Left ventricle myocardium inferior (tissue), 1 donor: ENCODE measurements at regions not wholly inside any gene's neighbourhood (a gene's known extent, or its start where the extent isn't known, plus 50 kb on each side); places are given as distances from the start of the nearest gene placed in this dataset.

Experiments
- DNase-seq: peaks from one replicate; pipeline ENCODE4 v3.0.0-alpha.2; 2020
- H3K27ac ChIP-seq: fragments of 200-600 bp; replicated peaks from 2 replicates; pipeline ENCODE4 v1.8.0; 2021
- H3K27me3 ChIP-seq: fragments of 200-600 bp; 2 replicates; pipeline ENCODE4 v1.8.0; 2021; ENCODE audit warnings: low read depth
- H3K36me3 ChIP-seq: fragments of 200-600 bp; 2 replicates; pipeline ENCODE4 v1.8.0; 2021
- H3K4me1 ChIP-seq: fragments of 200-600 bp; 2 replicates; pipeline ENCODE4 v1.8.0; 2021
- H3K4me3 ChIP-seq: fragments of 200-600 bp; 2 replicates; pipeline ENCODE4 v1.8.0; 2021; ENCODE audit warnings: mild to moderate bottlenecking, moderate library complexity
- H3K9me3 ChIP-seq: fragments of 200-600 bp; replicated peaks from 2 replicates; pipeline ENCODE4 v1.8.0; 2021
- CTCF ChIP-seq: fragments of 200-600 bp; IDR thresholded peaks from 2 replicates; pipeline ENCODE4 v1.8.0; 2021; ENCODE audit warnings: antibody characterized with exemption, mild to moderate bottlenecking, borderline replicate concordance
- intact Hi-C: fragments of 100-400 bp; cut with micrococcal nuclease; formaldehyde crosslinking; loops from one replicate; pipeline ENCODE4 v1.11.0; 2022
- donor health status: DM: no; HTN: yes; CAD: no; lungs with severe emphysema.

GRCh38 chr3:182136008-182136910 is 424.5 kb downstream of the SOX2 start:
- Histone ChIP-seq H3K4me1 (no peaks in the 10 kb centered on the region), H3K27ac (no peak overlapping the region), H3K27me3 (no peaks in the 10 kb centered on the region), H3K36me3 (no peaks in the 10 kb centered on the region), H3K4me3 (no peak overlapping the region), H3K9me3 (no peaks in the 10 kb centered on the region)
- no peak for DNase-seq
- no peak for TF ChIP-seq CTCF
- intact Hi-C loops = no loop called here

GRCh38 chr3:182138393-182138792 is 426.7 kb downstream of the SOX2 start:
- Histone ChIP-seq H3K9me3 (no peaks in the 10 kb centered on the region), H3K4me3 (no peak overlapping the region), H3K4me1 (no peaks in the 10 kb centered on the region), H3K27me3 (no peaks in the 10 kb centered on the region), H3K36me3 (no peaks in the 10 kb centered on the region), H3K27ac (no peak overlapping the region)
- no peak for DNase-seq
- no peak for TF ChIP-seq CTCF
- intact Hi-C loops = no loop called here

GRCh38 chr3:182139627-182140357 is 428.1 kb downstream of the SOX2 start:
- Histone ChIP-seq H3K36me3 (no peaks in the 10 kb centered on the region), H3K9me3 (no peaks in the 10 kb centered on the region), H3K4me3 (no peak overlapping the region), H3K27ac (no peak overlapping the region), H3K27me3 (no peaks in the 10 kb centered on the region), H3K4me1 (no peaks in the 10 kb centered on the region)
- TF ChIP-seq CTCF = no peak
- DNase-seq = no peak
- intact Hi-C loops = no loop called here

DNA sequence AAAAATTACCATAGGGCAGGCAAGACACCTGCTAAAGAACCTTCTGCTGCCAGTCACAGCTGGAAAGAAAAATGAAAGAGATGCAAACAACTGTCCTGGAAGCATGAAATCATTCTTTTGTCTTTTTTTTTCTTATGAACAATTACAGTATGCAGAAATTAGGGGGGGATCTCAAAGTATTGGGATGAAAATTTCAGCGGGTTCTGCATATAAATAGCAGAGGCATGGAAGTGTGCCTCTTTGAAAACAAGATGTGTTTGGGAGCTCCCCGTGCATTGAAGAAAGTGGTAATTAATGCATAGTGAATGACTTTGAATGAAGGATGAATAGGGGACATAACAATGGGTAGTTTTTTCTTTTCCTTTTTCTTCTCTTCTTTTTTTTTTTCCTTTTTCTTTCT is 431.2 kb downstream of the SOX2 start:
- Histone ChIP-seq H3K4me3 (no peak overlapping the region), H3K9me3 (no peaks in the 10 kb centered on the region), H3K27me3 (no peaks in the 10 kb centered on the region), H3K27ac (no peak overlapping the region), H3K4me1 (no peaks in the 10 kb centered on the region), H3K36me3 (no peaks in the 10 kb centered on the region)
- DNase-seq = no peak
- TF ChIP-seq CTCF = no peak
- intact Hi-C loops = no loop called here

DNA sequence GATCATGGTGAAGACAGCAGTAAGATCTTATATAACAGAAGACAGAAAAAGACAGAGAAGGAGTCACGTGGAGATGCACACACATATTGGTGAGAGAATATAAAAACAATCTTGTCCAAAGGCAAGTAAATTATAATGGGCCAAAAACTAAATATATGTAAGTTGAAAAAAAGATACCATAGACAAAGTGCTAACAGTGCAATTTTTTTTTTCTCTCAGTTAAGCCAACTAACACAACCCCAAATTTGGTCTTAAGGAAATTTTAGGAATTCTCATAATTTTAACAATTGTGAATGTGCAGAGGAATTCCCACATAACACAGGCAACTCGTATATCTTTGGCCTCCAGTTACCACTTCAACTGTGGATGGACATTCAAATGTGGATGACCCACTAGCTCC is 432.2 kb downstream of the SOX2 start:
- H3K4me1 ChIP-seq = no peaks in the 10 kb centered on the region
- intact Hi-C loops = no loop called here
- TF ChIP-seq CTCF = no peak
- H3K27ac ChIP-seq = no peak overlapping the region
- no peak for DNase-seq
- no peak overlapping the region for H3K4me3 ChIP-seq
- no peaks in the 10 kb centered on the region for H3K36me3 ChIP-seq
- no peaks in the 10 kb centered on the region for H3K9me3 ChIP-seq
- H3K27me3 ChIP-seq = no peaks in the 10 kb centered on the region
